ENCODE measurements at regions not wholly inside any gene's neighbourhood (a gene's known extent, or its start where the extent isn't known, plus 50 kb on each side); places are given as distances from the start of the nearest gene placed in this dataset.
A peak's percentile ranks its signal among the peaks of the same experiment; 100 is the strongest.

- DNase-seq, result no peak
Observed at GRCh38 chr10:4730998-4731397, 95.0 kb upstream of the AKR1E2 start.

- peak; percentile 18 for DNase-seq
Observed at GRCh38 chr10:4725917-4726606, 99.9 kb upstream of the AKR1E2 start.

GRCh38 chr10:4723860-4724259 lies 102.1 kb upstream of the AKR1E2 start:
- no peak for DNase-seq

GRCh38 chr10:4721999-4722753 lies 103.8 kb upstream of the AKR1E2 start:
- DNase-seq, result no peak

GRCh38 chr10:4720463-4720862 lies 105.5 kb upstream of the AKR1E2 start:
- no peak for DNase-seq

GRCh38 chr10:4719671-4720070 lies 106.3 kb upstream of the AKR1E2 start:
- DNase-seq, result no peak

- no peak for DNase-seq
Observed at GRCh38 chr10:4719036-4719435, 107.0 kb upstream of the AKR1E2 start.

- DNase-seq, result no peak
Observed at GRCh38 chr10:4718544-4718943, 107.5 kb upstream of the AKR1E2 start.

GRCh38 chr10:4717670-4718069 lies 108.3 kb upstream of the AKR1E2 start:
- no peak for DNase-seq

- DNase-seq, result no peak
Observed at GRCh38 chr10:4710858-4711257, 115.1 kb upstream of the AKR1E2 start.

- DNase-seq, result peak; percentile 10
Observed at GRCh38 chr10:4708123-4708759, 117.8 kb upstream of the AKR1E2 start.

GRCh38 chr10:4707221-4707620 lies 118.8 kb upstream of the AKR1E2 start:
- DNase-seq, result no peak

GRCh38 chr10:4704034-4704545 lies 121.9 kb upstream of the AKR1E2 start:
- peak; percentile 40 for DNase-seq

- no peak for DNase-seq
Observed at GRCh38 chr10:4701016-4701415, 125.0 kb upstream of the AKR1E2 start.

- DNase-seq, result no peak
Observed at GRCh38 chr10:4699950-4700730, 125.9 kb upstream of the AKR1E2 start.

GRCh38 chr10:4698075-4698474 lies 127.9 kb upstream of the AKR1E2 start:
- DNase-seq, result no peak

GRCh38 chr10:4696186-4696585 lies 129.8 kb upstream of the AKR1E2 start:
- DNase-seq, result no peak

- DNase-seq, result no peak
Observed at GRCh38 chr10:4693967-4694366, 132.0 kb upstream of the AKR1E2 start.

- no peak for DNase-seq
Observed at GRCh38 chr10:4692206-4692605, 133.8 kb upstream of the AKR1E2 start.

GRCh38 chr10:4691776-4692175 lies 134.2 kb upstream of the AKR1E2 start:
- no peak for DNase-seq

- DNase-seq, result no peak
Observed at GRCh38 chr10:4691301-4691700, 134.7 kb upstream of the AKR1E2 start.

GRCh38 chr10:4688601-4689000 lies 137.4 kb upstream of the AKR1E2 start:
- no peak for DNase-seq

- no peak for DNase-seq
Observed at GRCh38 chr10:4688168-4688567, 137.8 kb upstream of the AKR1E2 start.
